Trophoblast cell (in vitro differentiated cells and primary cell): ENCODE measurements at regions not wholly inside any gene's neighbourhood (a gene's known extent, or its start where the extent isn't known, plus 50 kb on each side); places are given as distances from the start of the nearest gene placed in this dataset.

Experiments used
- DNase-seq, 2 donors: peaks; one replicate each; pipeline ENCODE4 v3.0.0-alpha.2; 2016
- H2AFZ ChIP-seq: 2 replicates; pipeline ENCODE4 v1.6.1; 2013; ENCODE audit warnings: low read length, moderate library complexity, mild to moderate bottlenecking; ENCODE audit not compliant: insufficient read depth, poor library complexity
- H2AK5ac ChIP-seq: 2 replicates; pipeline ENCODE4 v1.6.1; 2013; ENCODE audit warnings: mild to moderate bottlenecking, low read length
- H2BK120ac ChIP-seq: 2 replicates; pipeline ENCODE4 v1.6.1; 2013; ENCODE audit warnings: low read length, mild to moderate bottlenecking, moderate library complexity; ENCODE audit not compliant: insufficient read depth, poor library complexity
- H2BK12ac ChIP-seq: 2 replicates; pipeline ENCODE4 v1.6.1; 2013; ENCODE audit warnings: mild to moderate bottlenecking, low read length, moderate library complexity
- H2BK5ac ChIP-seq: 2 replicates; pipeline ENCODE4 v1.6.1; 2013; ENCODE audit warnings: low read length, low read depth, moderate library complexity, mild to moderate bottlenecking; ENCODE audit not compliant: poor library complexity
- H3K14ac ChIP-seq: 2 replicates; pipeline ENCODE4 v1.6.1; 2013; ENCODE audit warnings: mild to moderate bottlenecking, low read length
- H3K18ac ChIP-seq: 2 replicates; pipeline ENCODE4 v1.6.1; 2013; ENCODE audit warnings: mild to moderate bottlenecking, low read length
- H3K23ac ChIP-seq: 2 replicates; pipeline ENCODE4 v1.6.1; 2013; ENCODE audit warnings: low read length
- H3K27ac ChIP-seq: 2 replicates; pipeline ENCODE4 v1.5.1; 2013; ENCODE audit warnings: low read depth, mild to moderate bottlenecking, inconsistent platforms, low read length, moderate library complexity
- H3K27me3 ChIP-seq: 2 replicates; pipeline ENCODE4 v1.6.1; 2013; ENCODE audit warnings: inconsistent platforms, mild to moderate bottlenecking, low read length, moderate library complexity; ENCODE audit not compliant: insufficient read depth
- H3K36me3 ChIP-seq, 2 experiments: 1 replicate in 1 of 2; 2 replicates in 1 of 2; pipeline ENCODE4 v1.6.1; 2013; ENCODE audit warnings: low read length in 2 of 2, mild to moderate bottlenecking in 2 of 2, moderate library complexity in 1 of 2; ENCODE audit not compliant: insufficient read depth in 2 of 2, control insufficient read depth in 1 of 2
- H3K4ac ChIP-seq: 2 replicates; pipeline ENCODE4 v1.6.1; 2013; ENCODE audit warnings: low read depth, mild to moderate bottlenecking, low read length, moderate library complexity
- H3K4me1 ChIP-seq, 2 experiments: 1 replicate in 1 of 2; 2 replicates in 1 of 2; pipeline ENCODE4 v1.6.1; 2013; ENCODE audit warnings: low read length in 2 of 2, mild to moderate bottlenecking in 2 of 2, moderate library complexity in 1 of 2; ENCODE audit not compliant: insufficient read depth in 2 of 2, control insufficient read depth in 1 of 2
- H3K4me2 ChIP-seq: 2 replicates; pipeline ENCODE4 v1.6.1; 2013; ENCODE audit warnings: inconsistent platforms, mild to moderate bottlenecking, low read length, moderate library complexity
- H3K4me3 ChIP-seq: 2 replicates; pipeline ENCODE4 v1.5.1; 2013; ENCODE audit warnings: mild to moderate bottlenecking, low read depth, low read length, inconsistent platforms
- H3K79me1 ChIP-seq: one replicate; pipeline ENCODE4 v1.6.1; 2013; ENCODE audit warnings: low read length
- H3K79me2 ChIP-seq: 2 replicates; pipeline ENCODE4 v1.6.1; 2013; ENCODE audit warnings: low read length, mild to moderate bottlenecking; ENCODE audit not compliant: control insufficient read depth, insufficient read depth, poor library complexity
- H3K9ac ChIP-seq: 2 replicates; pipeline ENCODE4 v1.6.1; 2013; ENCODE audit warnings: mild to moderate bottlenecking, low read length
- H3K9me3 ChIP-seq: 2 replicates; pipeline ENCODE4 v1.6.1; 2013; ENCODE audit warnings: low read depth, mild to moderate bottlenecking, control low read depth, inconsistent platforms, low read length; ENCODE audit not compliant: insufficient read depth
- H4K12ac ChIP-seq: 2 replicates; pipeline ENCODE4 v1.6.1; 2013; ENCODE audit warnings: low read depth, mild to moderate bottlenecking, low read length, moderate library complexity
- H4K8ac ChIP-seq: 2 replicates; pipeline ENCODE4 v1.6.1; 2013; ENCODE audit warnings: low read depth, mild to moderate bottlenecking, low read length, moderate library complexity
- H4K91ac ChIP-seq: one replicate; pipeline ENCODE4 v1.6.1; 2013; ENCODE audit warnings: low read depth, mild to moderate bottlenecking, low read length, moderate library complexity
- WGBS: extraction: QIAGEN DNeasy Blood & Tissue Kit; methylation state at CpG from one replicate; pipeline ENCODE4 v1.1.7; 2013; ENCODE audit warnings: missing lambda C conversion rate; ENCODE audit not compliant: insufficient read length, insufficient coverage; ENCODE audit errors: extremely low coverage; 5-methylcytosine and 5-hydroxymethylcytosine counted together

GRCh38 chr2:183259921-183260320 is 135.7 kb downstream of the NUP35 start:
- Histone ChIP-seq H4K8ac (no peak overlapping the region), H3K79me2 (no peaks in the 10 kb centered on the region), H4K12ac (no peak overlapping the region), H3K27me3 (no peaks in the 10 kb centered on the region), H2BK120ac (no peak overlapping the region), H3K4me3 (no peak overlapping the region), H2BK12ac (no peak overlapping the region), H3K79me1 (no peaks in the 10 kb centered on the region), H3K36me3 (no peaks in the 10 kb centered on the region), H4K91ac (no peak overlapping the region), H3K9ac (no peak overlapping the region), H2AK5ac (no peak overlapping the region), H2AFZ (no peak overlapping the region), H3K4me1 (no peaks in the 10 kb centered on the region), H3K27ac (no peak overlapping the region), H3K4me2 (no peak overlapping the region), H3K18ac (no peak overlapping the region), H3K4ac (no peak overlapping the region), H2BK5ac (no peak overlapping the region), H3K23ac (no peak overlapping the region), H3K9me3 (no peaks in the 10 kb centered on the region), H3K14ac (no peak overlapping the region)
- DNase-seq, result no peak
- WGBS, result no CpG with 5 or more reads among the region's 1 CpG

DNA sequence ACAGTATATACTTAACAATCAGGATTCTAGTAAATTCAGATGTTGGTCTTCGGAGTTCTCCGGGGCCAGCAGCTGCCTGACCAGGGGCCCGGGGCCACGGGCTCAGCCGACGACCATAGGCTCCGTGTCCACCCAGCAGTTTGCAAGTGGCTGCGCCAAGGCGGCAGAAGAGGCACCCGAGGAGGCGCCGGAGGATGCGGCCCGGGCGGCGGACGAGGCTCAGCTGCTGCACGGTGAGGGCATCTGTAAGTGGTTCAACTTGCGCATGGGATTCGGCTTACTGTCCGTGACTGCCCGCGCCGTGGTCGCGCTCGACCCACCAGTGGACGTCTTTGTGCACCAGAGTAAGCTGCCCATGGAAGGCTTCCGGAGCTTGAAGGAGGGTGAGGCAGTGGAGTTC is 136.3 kb downstream of the NUP35 start:
- H3K4me2 ChIP-seq, result no peak overlapping the region
- no peak for DNase-seq

DNA sequence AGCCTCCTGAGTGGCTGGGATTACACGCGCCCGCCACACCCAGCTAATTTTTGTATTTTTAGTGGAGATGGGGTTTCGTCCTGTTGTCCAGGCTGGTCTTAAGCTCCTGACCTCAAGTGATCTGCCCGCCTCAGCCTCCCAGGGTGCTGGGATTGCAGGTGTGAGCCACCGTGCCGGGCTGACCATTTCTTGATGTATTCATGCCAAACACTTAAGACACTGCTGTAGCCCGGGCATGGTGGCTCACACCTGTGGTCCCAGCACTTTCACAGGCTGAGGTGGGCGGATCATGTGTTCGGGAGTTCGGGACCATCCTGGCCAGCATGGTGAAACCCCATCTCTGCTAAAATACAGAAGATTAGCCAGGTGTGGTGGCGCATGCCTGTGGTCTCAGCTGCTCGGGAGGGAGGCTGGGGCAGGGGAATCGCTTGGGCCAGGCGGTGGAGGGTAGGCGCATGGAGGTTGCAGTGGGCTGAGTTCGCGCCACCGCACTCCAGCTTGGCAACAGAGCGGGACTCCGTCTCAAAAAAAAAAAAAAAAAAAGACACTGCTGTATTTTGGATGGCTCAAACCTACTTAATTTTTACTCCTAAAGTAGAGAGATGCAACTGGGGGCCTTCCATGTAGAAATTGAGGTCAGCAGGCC is 140.8 kb downstream of the NUP35 start:
- Histone ChIP-seq H3K18ac (no peak overlapping the region), H3K23ac (no peak overlapping the region)

More for the DNA sequence above, 136.3 kb downstream of the NUP35 start:
- no peaks in the 10 kb centered on the region for H3K79me2 ChIP-seq
- H3K23ac ChIP-seq, result no peak overlapping the region
- H3K14ac ChIP-seq, result no peak overlapping the region
- no peaks in the 10 kb centered on the region for H3K4me1 ChIP-seq
- no peaks in the 10 kb centered on the region for H3K36me3 ChIP-seq
- H4K91ac ChIP-seq, result no peak overlapping the region
- H2AK5ac ChIP-seq, result no peak overlapping the region
- no peak overlapping the region for H4K8ac ChIP-seq
- H3K27ac ChIP-seq, result no peak overlapping the region
- no peak overlapping the region for H2BK120ac ChIP-seq
- no peak overlapping the region for H2BK12ac ChIP-seq
- H4K12ac ChIP-seq, result no peak overlapping the region
- H3K4ac ChIP-seq, result no peak overlapping the region
- no peak overlapping the region for H3K4me3 ChIP-seq
- no peak overlapping the region for H2AFZ ChIP-seq
- H3K79me1 ChIP-seq, result no peaks in the 10 kb centered on the region
- H3K27me3 ChIP-seq, result no peaks in the 10 kb centered on the region
- WGBS, result no CpG with 5 or more reads among the region's 29 CpGs
- no peaks in the 10 kb centered on the region for H3K9me3 ChIP-seq
- H3K9ac ChIP-seq, result no peak overlapping the region
- no peak overlapping the region for H3K18ac ChIP-seq
- H2BK5ac ChIP-seq, result no peak overlapping the region

GRCh38 chr2:183267148-183267827 is 143.0 kb downstream of the NUP35 start:
- no peaks in the 10 kb centered on the region for H3K9me3 ChIP-seq
- no peak overlapping the region for H3K4ac ChIP-seq
- H3K14ac ChIP-seq, result no peak overlapping the region
- H4K8ac ChIP-seq, result no peak overlapping the region
- H2BK12ac ChIP-seq, result no peak overlapping the region
- no peak overlapping the region for H4K12ac ChIP-seq
- no peak overlapping the region for H3K4me3 ChIP-seq
- H3K9ac ChIP-seq, result no peak overlapping the region
- H3K4me1 ChIP-seq, result no peaks in the 10 kb centered on the region
- H4K91ac ChIP-seq, result no peak overlapping the region
- no peak overlapping the region for H2BK120ac ChIP-seq
- H3K79me1 ChIP-seq, result no peaks in the 10 kb centered on the region
- H3K79me2 ChIP-seq, result no peaks in the 10 kb centered on the region
- H2AFZ ChIP-seq, result no peak overlapping the region
- H2AK5ac ChIP-seq, result no peak overlapping the region
- no peak overlapping the region for H2BK5ac ChIP-seq
- no CpG with 5 or more reads among the region's 5 CpGs for WGBS
- H3K27me3 ChIP-seq, result no peaks in the 10 kb centered on the region
- no peak overlapping the region for H3K18ac ChIP-seq
- DNase-seq, result no peak
- H3K4me2 ChIP-seq, result no peak overlapping the region
- H3K36me3 ChIP-seq, result no peaks in the 10 kb centered on the region
- H3K23ac ChIP-seq, result no peak overlapping the region
- H3K27ac ChIP-seq, result no peak overlapping the region

More for the DNA sequence above, 140.8 kb downstream of the NUP35 start:
- no peak overlapping the region for H3K4me3 ChIP-seq
- no peak overlapping the region for H2AK5ac ChIP-seq
- H3K4me1 ChIP-seq, result no peaks in the 10 kb centered on the region
- H2BK120ac ChIP-seq, result no peak overlapping the region
- H4K91ac ChIP-seq, result no peak overlapping the region
- H3K9ac ChIP-seq, result no peak overlapping the region
- H4K8ac ChIP-seq, result no peak overlapping the region
- WGBS, result no CpG with 5 or more reads among the region's 21 CpGs
- no peaks in the 10 kb centered on the region for H3K27me3 ChIP-seq
- no peak overlapping the region for H2BK12ac ChIP-seq
- H2AFZ ChIP-seq, result no peak overlapping the region
- H3K27ac ChIP-seq, result no peak overlapping the region
- no peak overlapping the region for H3K4ac ChIP-seq
- H4K12ac ChIP-seq, result no peak overlapping the region
- DNase-seq, result no peak
- no peak overlapping the region for H3K4me2 ChIP-seq
- H3K79me1 ChIP-seq, result no peaks in the 10 kb centered on the region
- no peaks in the 10 kb centered on the region for H3K36me3 ChIP-seq
- H2BK5ac ChIP-seq, result no peak overlapping the region
- H3K14ac ChIP-seq, result no peak overlapping the region
- H3K9me3 ChIP-seq, result no peaks in the 10 kb centered on the region
- H3K79me2 ChIP-seq, result no peaks in the 10 kb centered on the region
